ENCODE measurements at regions not wholly inside any gene's neighbourhood (a gene's known extent, or its start where the extent isn't known, plus 50 kb on each side); places are given as distances from the start of the nearest gene placed in this dataset.

GRCh38 chr9:7346144-7346543 lies 453.4 kb downstream of the DMAC1 start:
- TF ChIP-seq CTCF (IDR thresholded peaks at IDR 0.05; ENCODE audit: low read depth, low read length) (no peak), EZH2phosphoT487 (IDR thresholded peaks at IDR 0.05; ENCODE audit: low read depth) (no peak)

Data from OCI-LY3 (cell line).